ENCODE measurements at regions not wholly inside any gene's neighbourhood (a gene's known extent, or its start where the extent isn't known, plus 50 kb on each side); places are given as distances from the start of the nearest gene placed in this dataset.
A peak's percentile ranks its signal among the peaks of the same experiment; 100 is the strongest.
"Not testable (repeated sequence)": the region's sequence is repeated elsewhere in the genome, so short reads cannot be mapped to it uniquely, and the experiment has no call there.

GRCh38 chr13:88031980-88032559 lies 360.9 kb downstream of the SLITRK5 start:
- Histone ChIP-seq H3K27me3 (no peaks in the 10 kb centered on the region), H3K4me1 (no peaks in the 10 kb centered on the region), H3K27ac (no peak overlapping the region), H3K36me3 (no peaks in the 10 kb centered on the region), H3K9me3 (no peaks in the 10 kb centered on the region), H3K4me3 (no peak overlapping the region)
- TF ChIP-seq CTCF (IDR thresholded peaks at IDR 0.05): no peak
- TF ChIP-seq POLR2A (IDR thresholded peaks at IDR 0.05): no peak
- no peak for TF ChIP-seq POLR2AphosphoS5 (IDR thresholded peaks at IDR 0.05)
- TF ChIP-seq EP300 (IDR thresholded peaks at IDR 0.05): no peak
- DNase-seq: no peak
- intact Hi-C loops (cut with DNase I): no loop called here

- DNase-seq: not testable (repeated sequence)
Measured at GRCh38 chr13:88036205-88036604, 365.0 kb downstream of the SLITRK5 start.

GRCh38 chr13:88042489-88042888 lies 371.3 kb downstream of the SLITRK5 start:
- intact Hi-C loops (cut with DNase I): no loop called here
- H3K27ac ChIP-seq: no peak overlapping the region
- no peak for TF ChIP-seq CTCF (IDR thresholded peaks at IDR 0.05)
- no peak for TF ChIP-seq EP300 (IDR thresholded peaks at IDR 0.05)
- no peak for TF ChIP-seq POLR2AphosphoS5 (IDR thresholded peaks at IDR 0.05)
- no peak for TF ChIP-seq POLR2A (IDR thresholded peaks at IDR 0.05)
- H3K36me3 ChIP-seq: no peaks in the 10 kb centered on the region
- no peaks in the 10 kb centered on the region for H3K9me3 ChIP-seq
- H3K4me3 ChIP-seq: no peak overlapping the region
- no peak for DNase-seq
- 77 to 80% methylated on average over 1 of the region's 1 CpG for WGBS, 2 donors
- H3K4me1 ChIP-seq: no peaks in the 10 kb centered on the region
- H3K27me3 ChIP-seq: no peaks in the 10 kb centered on the region

More at GRCh38 chr13:88036205-88036604, 365.0 kb downstream of the SLITRK5 start:
- H3K27me3 ChIP-seq; H3K4me3 ChIP-seq; H3K4me1 ChIP-seq; H3K9me3 ChIP-seq; H3K27ac ChIP-seq; H3K36me3 ChIP-seq; intact Hi-C loops (cut with DNase I): not testable (repeated sequence)
- WGBS, 2 donors: 84 to 91% methylated on average over 8 of the region's 8 CpGs

- Histone ChIP-seq H3K27ac (no peak overlapping the region), H3K27me3 (no peaks in the 10 kb centered on the region), H3K4me3 (no peak overlapping the region), H3K4me1 (no peaks in the 10 kb centered on the region), H3K9me3 (peaks cover 0 to 2% (median 0%) of the 10 kb centered on the region in 4 donors), H3K36me3 (no peaks in the 10 kb centered on the region)
- peak; percentile 57 for DNase-seq
- 79 to 81% methylated on average over 8 of the region's 8 CpGs for WGBS, 2 donors
- intact Hi-C loops (cut with DNase I): no loop called here
- no peak for TF ChIP-seq EP300 (IDR thresholded peaks at IDR 0.05)
- no peak for TF ChIP-seq POLR2A (IDR thresholded peaks at IDR 0.05)
- TF ChIP-seq CTCF (IDR thresholded peaks at IDR 0.05): no peak
- TF ChIP-seq POLR2AphosphoS5 (IDR thresholded peaks at IDR 0.05): no peak
Measured at GRCh38 chr13:88051746-88052482, 380.7 kb downstream of the SLITRK5 start.

GRCh38 chr13:88063741-88064140 lies 392.6 kb downstream of the SLITRK5 start:
- 0 to 43% methylated on average over 1 of the region's 1 CpG for WGBS, 2 donors
- Histone ChIP-seq H3K36me3 (no peaks in the 10 kb centered on the region), H3K9me3 (no peaks in the 10 kb centered on the region), H3K27me3 (no peaks in the 10 kb centered on the region), H3K4me1 (no peaks in the 10 kb centered on the region), H3K4me3 (no peak overlapping the region), H3K27ac (no peak overlapping the region)
- no peak for DNase-seq
- TF ChIP-seq CTCF (IDR thresholded peaks at IDR 0.05) (no peak), POLR2AphosphoS5 (IDR thresholded peaks at IDR 0.05) (no peak), EP300 (IDR thresholded peaks at IDR 0.05) (no peak), POLR2A (IDR thresholded peaks at IDR 0.05) (no peak)
- intact Hi-C loops (cut with DNase I): no loop called here

Data from sigmoid colon (tissue), 6 donors.